ENCODE measurements at regions not wholly inside any gene's neighbourhood (a gene's known extent, or its start where the extent isn't known, plus 50 kb on each side); places are given as distances from the start of the nearest gene placed in this dataset.
"Not testable (repeated sequence)": the region's sequence is repeated elsewhere in the genome, so short reads cannot be mapped to it uniquely, and the experiment has no call there.

DNA sequence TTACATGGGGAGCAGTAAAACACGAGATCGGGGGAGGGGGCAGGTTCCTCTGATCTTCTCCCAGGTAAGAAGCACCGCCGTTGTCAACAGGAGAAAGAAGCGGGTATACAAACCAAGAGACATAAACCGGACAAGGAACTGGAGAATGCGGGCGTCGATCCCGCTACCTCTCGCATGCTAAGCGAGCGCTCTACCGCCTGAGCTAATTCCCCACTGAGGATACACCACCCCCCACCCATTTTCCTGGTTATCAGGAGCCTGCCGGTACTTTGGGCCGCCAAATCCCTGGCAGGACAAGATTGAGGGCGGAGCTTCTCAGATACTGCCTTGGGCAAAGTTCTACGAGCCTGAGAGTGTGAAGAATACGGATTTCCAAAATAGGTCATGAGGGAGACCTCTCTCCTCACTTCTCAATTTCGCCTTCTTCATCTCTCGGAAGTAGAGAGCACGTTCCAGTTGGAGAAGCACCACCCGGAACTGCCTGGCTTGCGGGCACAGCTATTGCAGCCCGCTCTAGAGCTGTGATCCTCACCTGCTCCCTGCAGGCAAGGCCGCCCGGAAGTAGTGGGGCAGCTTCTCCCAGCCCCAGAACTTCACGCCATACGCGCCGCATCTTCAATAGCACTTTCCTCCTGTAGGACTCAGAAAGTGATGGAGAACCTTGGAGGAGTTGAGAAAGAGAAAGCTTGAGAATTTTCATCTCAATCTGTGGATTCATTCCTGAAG lies 111.6 kb upstream of the ZNF322 start:
- not testable (repeated sequence) for TF ChIP-seq CTCF (IDR thresholded peaks at IDR 0.05); POLR2A (IDR thresholded peaks at IDR 0.05; ENCODE audit: low read length); HOXA7 (CRISPR knock-in tag; IDR thresholded peaks at IDR 0.05); SMC3 (IDR thresholded peaks at IDR 0.05); RAD21 (conservative IDR thresholded peaks at IDR 0.05 in 1 of 2, IDR thresholded peaks at IDR 0.05 in 1 of 2); KDM1A (IDR thresholded peaks at IDR 0.05; ENCODE audit: low read depth); EP300 (IDR thresholded peaks at IDR 0.05); JUN (IDR thresholded peaks at IDR 0.05); ESRRA (IDR thresholded peaks at IDR 0.05; ENCODE audit: borderline replicate concordance, low read length); EHMT2 (IDR thresholded peaks at IDR 0.05; ENCODE audit: low read depth)

Data from A549 (cell line).